Lung (tissue), 11 donors: ENCODE measurements at regions not wholly inside any gene's neighbourhood (a gene's known extent, or its start where the extent isn't known, plus 50 kb on each side); places are given as distances from the start of the nearest gene placed in this dataset.

Experiments
- ATAC-seq: fragments of 200-7000 bp; cut with Tn5 transposase; one replicate; pipeline ENCODE4 v1.9.1; 2020; ENCODE audit warnings: moderate number of reproducible peaks; ENCODE audit not compliant: insufficient read depth, low FRiP score
- DNase-seq, 3 donors: peaks; one replicate each; pipeline ENCODE4 v3.0.0-alpha.2; 2013 to 2017
- H3K27ac ChIP-seq, 2 donors: one replicate each; pipeline ENCODE4 v1.5.1; 2013; ENCODE audit warnings: mild to moderate bottlenecking in 2 of 2, moderate library complexity in 2 of 2, control low read depth in 1 of 2, inconsistent platforms in 1 of 2, low read depth in 1 of 2, low read length in 1 of 2
- H3K27me3 ChIP-seq, 3 donors: one replicate each; pipeline ENCODE4 v1.5.1; 2013; ENCODE audit warnings: low read length in 2 of 3; ENCODE audit not compliant: control insufficient read depth in 3 of 3, insufficient read depth in 3 of 3
- H3K36me3 ChIP-seq, 4 donors: one replicate each; pipeline ENCODE4 v1.5.1; 2013; ENCODE audit warnings: low read length in 4 of 4, mild to moderate bottlenecking in 1 of 4, moderate library complexity in 1 of 4; ENCODE audit not compliant: control insufficient read depth in 4 of 4, insufficient read depth in 4 of 4
- H3K4me1 ChIP-seq, 5 donors: one replicate each; pipeline ENCODE4 v1.5.1; 2013; ENCODE audit warnings: low read length in 5 of 5, mild to moderate bottlenecking in 2 of 5, moderate library complexity in 1 of 5; ENCODE audit not compliant: control insufficient read depth in 5 of 5, insufficient read depth in 5 of 5
- H3K4me3 ChIP-seq: one replicate; pipeline ENCODE4 v1.5.1; 2013; ENCODE audit warnings: mild to moderate bottlenecking, control low read depth, moderate library complexity
- H3K9ac ChIP-seq, 2 donors: one replicate each; pipeline ENCODE4 v1.5.1; 2013; ENCODE audit warnings: low read length in 2 of 2, control low read depth in 1 of 2; ENCODE audit not compliant: insufficient read depth in 1 of 2
- H3K9me3 ChIP-seq, 4 donors: one replicate each; pipeline ENCODE4 v1.5.1; 2013; ENCODE audit warnings: low read length in 3 of 4, mild to moderate bottlenecking in 1 of 4, moderate library complexity in 1 of 4; ENCODE audit not compliant: control insufficient read depth in 4 of 4, insufficient read depth in 3 of 4
- CTCF ChIP-seq: IDR thresholded peaks from 2 replicates; pipeline ENCODE4 v1.5.1; 2012; ENCODE audit warnings: mild to moderate bottlenecking; ENCODE audit errors: control extremely low read depth, extremely low read depth
- WGBS, 2 donors: extraction: QIAGEN DNeasy Blood & Tissue Kit; methylation state at CpG; one replicate each; pipeline ENCODE4 v1.1.7; 2013; 5-methylcytosine and 5-hydroxymethylcytosine counted together
- donor health status: control.
- donor health status: control.
- donor health status: Bipolar disorder and iron deficiency.
- donor health status: healthy.
- donor health status: DM: yes; HTN: yes; CAD: no.

DNA sequence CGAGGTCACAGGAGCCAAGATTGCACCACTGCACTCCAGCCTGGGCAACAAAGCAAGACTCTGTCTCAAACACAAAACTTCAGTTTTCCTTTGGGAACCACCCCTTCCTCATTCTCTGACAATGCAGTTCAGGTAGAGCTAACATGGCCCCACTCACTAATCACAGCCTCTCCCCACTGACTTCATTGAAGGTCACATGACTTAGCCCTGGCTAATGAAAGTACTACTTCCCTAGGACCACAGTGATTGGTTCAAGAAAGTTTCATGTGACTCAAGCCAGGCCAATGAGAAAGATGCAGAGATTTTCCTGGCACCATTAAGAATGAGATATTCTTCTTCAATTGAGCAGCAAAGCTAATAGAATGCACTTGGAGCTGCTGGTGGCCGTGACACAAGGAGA lies 67.2 kb upstream of the GPBP1 start:
- H3K36me3 ChIP-seq: no peaks in the 10 kb centered on the region
- peaks cover 0 to 5% (median 0%) of the 10 kb centered on the region in 3 donors for H3K27me3 ChIP-seq
- no peaks in the 10 kb centered on the region for H3K9me3 ChIP-seq
- H3K27ac ChIP-seq: no peak overlapping the region
- H3K9ac ChIP-seq: no peak overlapping the region
- TF ChIP-seq CTCF: no peak
- H3K4me1 ChIP-seq: no peaks in the 10 kb centered on the region
- no peak for ATAC-seq
- H3K4me3 ChIP-seq: no peak overlapping the region
- WGBS, 2 donors: 88 to 100% methylated on average over 2 of the region's 2 CpGs
- no peak for DNase-seq

- WGBS, 2 donors: 54 to 63% methylated on average over 2 of the region's 2 CpGs
- H3K9me3 ChIP-seq: no peaks in the 10 kb centered on the region
- no peak for TF ChIP-seq CTCF
- no peak overlapping the region for H3K9ac ChIP-seq
- H3K36me3 ChIP-seq: no peaks in the 10 kb centered on the region
- no peaks in the 10 kb centered on the region for H3K4me1 ChIP-seq
- ATAC-seq (no peak), DNase-seq (no peak)
- H3K27me3 ChIP-seq: peaks cover 0 to 2% (median 0%) of the 10 kb centered on the region in 3 donors
- H3K4me3 ChIP-seq: no peak overlapping the region
- H3K27ac ChIP-seq: no peak overlapping the region
Measured at GRCh38 chr5:57111993-57112392, 61.9 kb upstream of the GPBP1 start.

DNA sequence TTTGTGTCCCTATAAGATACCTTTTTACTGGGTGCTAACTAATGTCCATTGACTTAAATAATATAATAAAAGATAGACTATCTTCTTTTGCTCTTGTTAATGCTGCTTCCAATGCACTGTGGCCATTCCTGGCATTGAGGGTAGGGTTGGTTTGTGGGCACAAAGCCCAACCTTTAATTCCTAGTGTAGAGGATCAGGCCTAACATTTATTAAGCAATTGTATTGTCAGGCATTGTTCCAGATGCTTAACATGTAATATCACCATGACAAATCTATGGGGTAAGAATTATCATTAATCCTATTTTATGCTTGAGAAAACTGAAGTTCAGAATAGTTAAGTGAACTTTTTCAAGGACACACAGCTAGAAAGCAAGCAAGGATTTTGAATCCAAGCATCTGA lies 60.4 kb upstream of the GPBP1 start:
- no peak for DNase-seq
- H3K9me3 ChIP-seq: no peaks in the 10 kb centered on the region
- no peak overlapping the region for H3K9ac ChIP-seq
- no peak for ATAC-seq
- no peaks in the 10 kb centered on the region for H3K36me3 ChIP-seq
- H3K4me1 ChIP-seq: no peaks in the 10 kb centered on the region
- H3K4me3 ChIP-seq: no peak overlapping the region
- TF ChIP-seq CTCF: no peak
- no peak overlapping the region for H3K27ac ChIP-seq
- H3K27me3 ChIP-seq: no peaks in the 10 kb centered on the region

DNA sequence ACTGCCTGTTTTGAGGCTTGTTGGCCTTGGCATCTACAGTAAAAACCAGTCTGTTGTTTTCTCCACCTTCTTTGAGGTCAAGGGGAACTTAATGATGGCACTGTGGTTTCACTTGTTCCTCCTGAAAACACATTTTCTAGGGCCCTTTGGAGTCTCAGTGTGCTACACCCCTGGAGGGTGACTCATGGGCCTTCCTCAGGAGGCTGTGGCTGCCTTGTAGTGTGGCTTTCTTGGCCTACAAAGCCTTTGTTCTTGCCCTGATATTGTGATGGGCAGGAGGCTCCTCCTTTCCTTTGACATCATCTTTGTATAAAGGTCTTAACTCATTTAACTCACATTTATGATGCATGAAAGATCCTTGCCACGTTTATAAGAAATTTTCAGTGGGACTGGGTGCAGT lies 56.3 kb upstream of the GPBP1 start:
- 72 to 77% methylated on average over 1 of the region's 1 CpG for WGBS, 2 donors
- ATAC-seq (no peak), DNase-seq (no peak)
- no peaks in the 10 kb centered on the region for H3K36me3 ChIP-seq
- H3K4me3 ChIP-seq: no peak overlapping the region
- TF ChIP-seq CTCF: no peak
- no peaks in the 10 kb centered on the region for H3K27me3 ChIP-seq
- peaks cover 0 to 3% (median 0%) of the 10 kb centered on the region in 4 donors for H3K9me3 ChIP-seq
- no peak overlapping the region for H3K9ac ChIP-seq
- no peaks in the 10 kb centered on the region for H3K4me1 ChIP-seq
- H3K27ac ChIP-seq: no peak overlapping the region
